Body of pancreas (tissue), 4 donors: ENCODE measurements at regions not wholly inside any gene's neighbourhood (a gene's known extent, or its start where the extent isn't known, plus 50 kb on each side); places are given as distances from the start of the nearest gene placed in this dataset.

Experiments
- POLR2A ChIP-seq, 3 donors: fragments of 450-650 bp; IDR thresholded peaks; one replicate each; pipeline ENCODE4 v1.6.1; 2016; ENCODE audit warnings: antibody characterized with exemption in 3 of 3, mild to moderate bottlenecking in 2 of 3
- TF ChIP-seq, protein P1 (sequence below), 7 experiments: fragments of 450-650 bp in 4 of 7; fragments of 200-600 bp in 3 of 7; sonication (generic) in 3 of 7; IDR thresholded peaks; one replicate each; pipeline ENCODE4 v1.5.1; 2016 to 2019; ENCODE audit warnings: antibody characterized with exemption in 7 of 7

DNA sequence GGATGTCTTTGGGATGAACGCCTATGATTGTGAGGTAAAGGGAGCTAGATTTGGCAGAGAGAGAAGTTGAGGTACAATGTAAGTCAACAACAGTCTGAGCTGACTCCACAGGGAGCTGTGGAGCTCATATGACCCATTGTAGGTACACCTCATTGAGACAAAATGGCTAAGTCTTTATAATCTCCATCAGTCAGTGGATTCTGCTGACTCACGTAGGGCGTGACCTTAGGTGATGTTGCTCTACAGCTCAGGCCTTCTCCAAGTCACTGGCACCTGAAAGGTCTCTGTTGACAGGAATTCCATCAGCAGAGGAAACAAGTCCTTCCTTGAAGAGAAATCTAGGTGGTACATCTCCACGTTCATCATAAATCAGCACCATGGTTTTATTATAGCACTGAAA lies 118.2 kb upstream of the PRR16 start:
- TF ChIP-seq, protein P1, sequence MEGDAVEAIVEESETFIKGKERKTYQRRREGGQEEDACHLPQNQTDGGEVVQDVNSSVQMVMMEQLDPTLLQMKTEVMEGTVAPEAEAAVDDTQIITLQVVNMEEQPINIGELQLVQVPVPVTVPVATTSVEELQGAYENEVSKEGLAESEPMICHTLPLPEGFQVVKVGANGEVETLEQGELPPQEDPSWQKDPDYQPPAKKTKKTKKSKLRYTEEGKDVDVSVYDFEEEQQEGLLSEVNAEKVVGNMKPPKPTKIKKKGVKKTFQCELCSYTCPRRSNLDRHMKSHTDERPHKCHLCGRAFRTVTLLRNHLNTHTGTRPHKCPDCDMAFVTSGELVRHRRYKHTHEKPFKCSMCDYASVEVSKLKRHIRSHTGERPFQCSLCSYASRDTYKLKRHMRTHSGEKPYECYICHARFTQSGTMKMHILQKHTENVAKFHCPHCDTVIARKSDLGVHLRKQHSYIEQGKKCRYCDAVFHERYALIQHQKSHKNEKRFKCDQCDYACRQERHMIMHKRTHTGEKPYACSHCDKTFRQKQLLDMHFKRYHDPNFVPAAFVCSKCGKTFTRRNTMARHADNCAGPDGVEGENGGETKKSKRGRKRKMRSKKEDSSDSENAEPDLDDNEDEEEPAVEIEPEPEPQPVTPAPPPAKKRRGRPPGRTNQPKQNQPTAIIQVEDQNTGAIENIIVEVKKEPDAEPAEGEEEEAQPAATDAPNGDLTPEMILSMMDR (IDR thresholded peaks at IDR 0.05), result no peak
- TF ChIP-seq POLR2A (IDR thresholded peaks at IDR 0.05), result no peak
